ENCODE measurements at regions not wholly inside any gene's neighbourhood (a gene's known extent, or its start where the extent isn't known, plus 50 kb on each side); places are given as distances from the start of the nearest gene placed in this dataset.

DNA sequence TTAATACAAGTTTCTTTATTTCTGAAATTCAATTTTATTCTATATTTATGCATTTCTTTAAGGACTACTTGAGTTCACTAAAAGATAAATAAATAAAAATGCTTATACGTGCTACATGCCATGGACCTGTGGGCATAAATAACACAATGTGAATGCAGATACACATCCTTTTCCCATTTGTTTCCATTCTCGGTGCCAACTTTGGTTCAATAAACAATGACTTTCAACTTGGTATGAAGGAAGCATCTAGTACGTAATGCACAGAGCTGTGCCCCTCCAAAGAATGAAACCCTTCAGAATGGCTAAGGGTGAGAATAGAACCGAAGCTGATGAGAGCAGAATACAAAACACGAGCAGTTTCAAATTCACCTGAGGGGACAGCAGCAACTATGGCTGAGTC is 409.3 kb downstream of the MTX2 start:
- DNase-seq (ENCODE audit: low spot score) = no peak
- intact Hi-C loops (cut with micrococcal nuclease; ENCODE audit: unreplicated experiment) = loop anchor here (5.0 kb wide), 1 partner anchor 134 kb away; no protein-coding TSS in a partner anchor
- Histone ChIP-seq H3K27ac (ENCODE audit: low read depth, low read length, poor library complexity, severe bottlenecking) (peak overlapping the region; percentile 91), H3K4me3 (ENCODE audit: low read depth, low read length, poor library complexity, severe bottlenecking) (no peak overlapping the region), H3K36me3 (ENCODE audit: insufficient read depth, low read length, poor library complexity, severe bottlenecking) (no peaks in the 10 kb centered on the region), H3K27me3 (replicated peaks; ENCODE audit: insufficient read depth, low read depth, low read length, poor library complexity) (no peaks in the 10 kb centered on the region), H3K4me1 (ENCODE audit: insufficient read depth, low read length, poor library complexity, severe bottlenecking) (peaks cover 94% of the 10 kb centered on the region), H3K9me3 (ENCODE audit: low read depth, low read length, poor library complexity, severe bottlenecking) (no peaks in the 10 kb centered on the region)
- ChIA-PET POLR2A (ENCODE audit: low non-redundant PET) (interaction anchor here (0.5 to 0.6 kb wide), 2 partner anchors 22 to 548 kb away, joined by 5 to 9 read pairs; no protein-coding TSS in a partner anchor), CTCF (interaction anchor here (0.5 kb wide), 1 partner anchor 139 kb away, joined by 7 read pairs; no protein-coding TSS in a partner anchor)
- TF ChIP-seq, protein P1, sequence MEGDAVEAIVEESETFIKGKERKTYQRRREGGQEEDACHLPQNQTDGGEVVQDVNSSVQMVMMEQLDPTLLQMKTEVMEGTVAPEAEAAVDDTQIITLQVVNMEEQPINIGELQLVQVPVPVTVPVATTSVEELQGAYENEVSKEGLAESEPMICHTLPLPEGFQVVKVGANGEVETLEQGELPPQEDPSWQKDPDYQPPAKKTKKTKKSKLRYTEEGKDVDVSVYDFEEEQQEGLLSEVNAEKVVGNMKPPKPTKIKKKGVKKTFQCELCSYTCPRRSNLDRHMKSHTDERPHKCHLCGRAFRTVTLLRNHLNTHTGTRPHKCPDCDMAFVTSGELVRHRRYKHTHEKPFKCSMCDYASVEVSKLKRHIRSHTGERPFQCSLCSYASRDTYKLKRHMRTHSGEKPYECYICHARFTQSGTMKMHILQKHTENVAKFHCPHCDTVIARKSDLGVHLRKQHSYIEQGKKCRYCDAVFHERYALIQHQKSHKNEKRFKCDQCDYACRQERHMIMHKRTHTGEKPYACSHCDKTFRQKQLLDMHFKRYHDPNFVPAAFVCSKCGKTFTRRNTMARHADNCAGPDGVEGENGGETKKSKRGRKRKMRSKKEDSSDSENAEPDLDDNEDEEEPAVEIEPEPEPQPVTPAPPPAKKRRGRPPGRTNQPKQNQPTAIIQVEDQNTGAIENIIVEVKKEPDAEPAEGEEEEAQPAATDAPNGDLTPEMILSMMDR (conservative IDR thresholded peaks at IDR 0.05; ENCODE audit: low read depth, low read length) = no peak
- TF ChIP-seq EZH2 (IDR thresholded peaks at IDR 0.05; ENCODE audit: borderline replicate concordance, low read depth, low read length, poor library complexity, severe bottlenecking) = no peak
- BruUV-seq (replicated peaks) = TSS peak; percentile 25

DNA sequence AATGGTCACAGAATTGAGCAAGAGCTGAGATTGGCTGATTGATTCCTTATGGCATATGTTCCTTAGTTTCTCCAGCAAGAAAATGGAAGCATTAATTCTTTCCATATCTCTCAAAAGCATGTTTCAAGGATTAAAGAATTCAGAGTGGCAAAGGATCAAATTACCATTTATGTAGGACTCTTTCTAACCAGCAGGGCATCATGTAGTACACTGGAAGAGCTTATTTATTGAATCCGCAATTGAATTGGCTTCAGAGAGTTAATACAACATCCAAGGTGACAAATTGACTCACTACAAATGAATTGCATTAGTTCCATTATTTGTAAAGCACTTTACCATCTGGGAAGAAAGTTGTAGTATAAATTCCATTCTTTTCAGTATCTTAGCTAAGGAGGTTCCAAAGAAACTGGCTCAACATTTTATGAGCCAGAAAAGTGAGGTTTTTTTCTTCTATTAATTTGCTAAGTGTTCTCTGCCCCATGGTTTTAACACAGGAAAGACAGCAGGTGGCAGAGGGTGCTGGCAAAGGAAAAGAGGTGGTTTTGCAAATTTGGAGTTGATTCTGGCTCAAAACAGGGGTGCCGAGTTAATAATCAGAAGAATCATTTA is 409.9 kb downstream of the MTX2 start:
- no peaks in the 10 kb centered on the region for H3K36me3 ChIP-seq (ENCODE audit: insufficient read depth, low read length, poor library complexity, severe bottlenecking)
- TF ChIP-seq EZH2 (IDR thresholded peaks at IDR 0.05; ENCODE audit: borderline replicate concordance, low read depth, low read length, poor library complexity, severe bottlenecking) = no peak
- TF ChIP-seq, protein P1 (conservative IDR thresholded peaks at IDR 0.05; ENCODE audit: low read depth, low read length) = peak; percentile 45
- H3K4me3 ChIP-seq (ENCODE audit: low read depth, low read length, poor library complexity, severe bottlenecking) = no peak overlapping the region
- intact Hi-C loops (cut with micrococcal nuclease; ENCODE audit: unreplicated experiment) = loop anchor here (5.0 kb wide), 1 partner anchor 133 kb away; no protein-coding TSS in a partner anchor
- H3K4me1 ChIP-seq (ENCODE audit: insufficient read depth, low read length, poor library complexity, severe bottlenecking) = peaks cover 97% of the 10 kb centered on the region
- BruUV-seq (replicated peaks) = no TSS peak
- no peaks in the 10 kb centered on the region for H3K9me3 ChIP-seq (ENCODE audit: low read depth, low read length, poor library complexity, severe bottlenecking)
- peak; percentile 88 for DNase-seq (ENCODE audit: low spot score)
- ChIA-PET CTCF (interaction anchor here (0.5 to 0.6 kb wide), 2 partner anchors 138 to 1253 kb away, joined by 7 to 9 read pairs; no protein-coding TSS in a partner anchor), POLR2A (ENCODE audit: low non-redundant PET) (interaction anchor here (0.5 to 0.6 kb wide), 2 partner anchors 23 to 539 kb away, joined by 3 to 5 read pairs; no protein-coding TSS in a partner anchor)
- no peaks in the 10 kb centered on the region for H3K27me3 ChIP-seq (replicated peaks; ENCODE audit: insufficient read depth, low read depth, low read length, poor library complexity)
- peak overlapping the region; percentile 91 for H3K27ac ChIP-seq (ENCODE audit: low read depth, low read length, poor library complexity, severe bottlenecking)

GRCh38 chr2:176680916-176681516 is 411.8 kb downstream of the MTX2 start:
- no TSS peak for BruUV-seq (replicated peaks)
- H3K9me3 ChIP-seq (ENCODE audit: low read depth, low read length, poor library complexity, severe bottlenecking) = no peaks in the 10 kb centered on the region
- H3K36me3 ChIP-seq (ENCODE audit: insufficient read depth, low read length, poor library complexity, severe bottlenecking) = no peaks in the 10 kb centered on the region
- ChIA-PET CTCF (interaction anchor here (0.6 kb wide), 1 partner anchor 15 kb away, joined by 3 read pairs; no protein-coding TSS in a partner anchor), POLR2A (ENCODE audit: low non-redundant PET) (interaction anchor here (0.6 kb wide), 1 partner anchor 23 kb away, joined by 3 read pairs; no protein-coding TSS in a partner anchor)
- H3K27ac ChIP-seq (ENCODE audit: low read depth, low read length, poor library complexity, severe bottlenecking) = peak overlapping the region; percentile 91
- H3K4me1 ChIP-seq (ENCODE audit: insufficient read depth, low read length, poor library complexity, severe bottlenecking) = peaks cover 94% of the 10 kb centered on the region
- H3K27me3 ChIP-seq (replicated peaks; ENCODE audit: insufficient read depth, low read depth, low read length, poor library complexity) = no peaks in the 10 kb centered on the region
- intact Hi-C loops (cut with micrococcal nuclease; ENCODE audit: unreplicated experiment) = no loop called here
- no peak overlapping the region for H3K4me3 ChIP-seq (ENCODE audit: low read depth, low read length, poor library complexity, severe bottlenecking)
- peak; percentile 58 for DNase-seq (ENCODE audit: low spot score)
- TF ChIP-seq, protein P1 (conservative IDR thresholded peaks at IDR 0.05; ENCODE audit: low read depth, low read length) = no peak
- no peak for TF ChIP-seq EZH2 (IDR thresholded peaks at IDR 0.05; ENCODE audit: borderline replicate concordance, low read depth, low read length, poor library complexity, severe bottlenecking)
